OCI-LY1 (cell line): ENCODE measurements at regions not wholly inside any gene's neighbourhood (a gene's known extent, or its start where the extent isn't known, plus 50 kb on each side); places are given as distances from the start of the nearest gene placed in this dataset.

ENCODE experiments used
- EZH2 ChIP-seq: fragments of 200-600 bp; sonication (generic), shearing (Covaris generic); IDR thresholded peaks from 2 replicates; pipeline ENCODE4 v1.8.0; 2017; ENCODE audit warnings: borderline replicate concordance, mixed run types, mild to moderate bottlenecking, antibody characterized with exemption, low read length, moderate library complexity, mixed read lengths
- TF ChIP-seq, protein P1 (sequence below): fragments of 200-600 bp; sonication (generic), shearing (Covaris generic); IDR thresholded peaks from 2 replicates; pipeline ENCODE4 v1.5.1; 2017; ENCODE audit warnings: mild to moderate bottlenecking, antibody characterized with exemption, low read length, moderate library complexity, mixed read lengths

- TF ChIP-seq, protein P1, sequence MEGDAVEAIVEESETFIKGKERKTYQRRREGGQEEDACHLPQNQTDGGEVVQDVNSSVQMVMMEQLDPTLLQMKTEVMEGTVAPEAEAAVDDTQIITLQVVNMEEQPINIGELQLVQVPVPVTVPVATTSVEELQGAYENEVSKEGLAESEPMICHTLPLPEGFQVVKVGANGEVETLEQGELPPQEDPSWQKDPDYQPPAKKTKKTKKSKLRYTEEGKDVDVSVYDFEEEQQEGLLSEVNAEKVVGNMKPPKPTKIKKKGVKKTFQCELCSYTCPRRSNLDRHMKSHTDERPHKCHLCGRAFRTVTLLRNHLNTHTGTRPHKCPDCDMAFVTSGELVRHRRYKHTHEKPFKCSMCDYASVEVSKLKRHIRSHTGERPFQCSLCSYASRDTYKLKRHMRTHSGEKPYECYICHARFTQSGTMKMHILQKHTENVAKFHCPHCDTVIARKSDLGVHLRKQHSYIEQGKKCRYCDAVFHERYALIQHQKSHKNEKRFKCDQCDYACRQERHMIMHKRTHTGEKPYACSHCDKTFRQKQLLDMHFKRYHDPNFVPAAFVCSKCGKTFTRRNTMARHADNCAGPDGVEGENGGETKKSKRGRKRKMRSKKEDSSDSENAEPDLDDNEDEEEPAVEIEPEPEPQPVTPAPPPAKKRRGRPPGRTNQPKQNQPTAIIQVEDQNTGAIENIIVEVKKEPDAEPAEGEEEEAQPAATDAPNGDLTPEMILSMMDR, result no peak
- TF ChIP-seq EZH2, result no peak
Observed at GRCh38 chr14:89058697-89059096, 234.2 kb downstream of the TTC8 start.
